K562 (cell line): ENCODE measurements at regions not wholly inside any gene's neighbourhood (a gene's known extent, or its start where the extent isn't known, plus 50 kb on each side); places are given as distances from the start of the nearest gene placed in this dataset.

Experiments
- ATAC-seq: fragments of 200-7000 bp; cut with Tn5 transposase; 3 replicates; pipeline ENCODE4 v1.9.1; 2020; ENCODE audit warnings: moderate library complexity
- BruUV-seq: library from RNA; stranded (reverse); fragments of 400-500 nt; replicated peaks from 2 replicates; lab custom pipeline; 2021; lab: Mats Ljungman, UMichigan
- CTCF ChIA-PET: fragments of 300-600 bp; formaldehyde crosslinking; extraction: SDS; loops from one replicate; lab custom pipeline; 2021; ENCODE audit warnings: low intra/inter-chr PET ratio; lab: Yijun Ruan, JAX
- POLR2A ChIA-PET: fragments of 300-600, 350-650 bp; sonication (Branson Sonifier 250); formaldehyde crosslinking; extraction: SDS; loops from one replicate; lab custom pipeline; 2021; ENCODE audit warnings: antibody characterized with exemption, inconsistent platforms; lab: Yijun Ruan, JAX
- DNase-seq, 4 experiments: peaks; one replicate each; pipeline versions ENCODE4 v3.0.0 to v3.0.0-alpha.2; 2011 to 2018; ENCODE audit warnings: low spot score in 3 of 4, mixed read lengths in 3 of 4; ENCODE audit errors: extremely low read depth in 1 of 4
- FAIRE-seq: peaks from 2 replicates; lab custom pipeline; 2011; peaks lifted over from hg19 to GRCh38; lab: Jason Lieb, UNC
- H2AFZ ChIP-seq: 2 replicates; pipeline ENCODE4 v1.6.0; 2011; ENCODE audit warnings: low read depth, low read length, control low read depth, inconsistent platforms
- H3K27ac ChIP-seq: fragments of 200-600 bp; 3 replicates; pipeline ENCODE4 v1.8.0; 2011; ENCODE audit warnings: low read depth, mild to moderate bottlenecking, control low read depth, inconsistent platforms, low read length, moderate library complexity, mixed read lengths; ENCODE audit errors: extremely low read depth
- H3K27me3 ChIP-seq, 2 experiments: fragments of 300-600 bp in 1 of 2; 2 replicates in 1 of 2; 3 replicates in 1 of 2; pipeline versions ENCODE4 v1.6.0 to v1.8.0; 2011; ENCODE audit warnings: inconsistent platforms in 2 of 2, low read length in 2 of 2, mild to moderate bottlenecking in 1 of 2, mixed read lengths in 1 of 2, moderate library complexity in 1 of 2; ENCODE audit not compliant: control insufficient read depth in 2 of 2, insufficient read depth in 2 of 2
- H3K36me3 ChIP-seq: fragments of 300-600 bp; 3 replicates; pipeline ENCODE4 v1.8.0; 2011; ENCODE audit warnings: mild to moderate bottlenecking, low read length, inconsistent platforms; ENCODE audit not compliant: control insufficient read depth, insufficient read depth
- H3K4me1 ChIP-seq, 2 experiments: fragments of 200-600 bp in 1 of 2; replicated peaks in 1 of 2; 2 replicates in 1 of 2; 3 replicates in 1 of 2; pipeline versions ENCODE4 v1.5.1 to v1.8.0; 2011; ENCODE audit warnings: inconsistent platforms in 2 of 2, low read length in 2 of 2, mild to moderate bottlenecking in 1 of 2, mixed read lengths in 1 of 2, moderate library complexity in 1 of 2; ENCODE audit not compliant: control insufficient read depth in 2 of 2, insufficient read depth in 2 of 2
- H3K4me2 ChIP-seq: 2 replicates; pipeline ENCODE4 v1.6.1; 2011; ENCODE audit warnings: low read length, control low read depth, inconsistent platforms, mixed read lengths; ENCODE audit not compliant: insufficient read depth
- H3K4me3 ChIP-seq: fragments of 200-600 bp; sonication (generic), shearing (Covaris generic); 2 replicates; pipeline ENCODE4 v1.5.1; 2016; ENCODE audit warnings: control low read depth, inconsistent platforms
- H3K79me2 ChIP-seq: fragments of 200-600 bp; 3 replicates; pipeline ENCODE4 v1.8.0; 2011; ENCODE audit warnings: low read length, inconsistent platforms; ENCODE audit not compliant: control insufficient read depth, insufficient read depth
- H3K9ac ChIP-seq, 2 experiments: 2 replicates each; pipeline versions ENCODE4 v1.6.0 to v1.6.1; 2011; ENCODE audit warnings: low read depth in 2 of 2, low read length in 2 of 2, control low read depth in 1 of 2, inconsistent platforms in 1 of 2, mild to moderate bottlenecking in 1 of 2, mixed read lengths in 1 of 2; ENCODE audit not compliant: insufficient read depth in 1 of 2
- H3K9me1 ChIP-seq: one replicate; pipeline ENCODE4 v1.6.0; 2011; ENCODE audit warnings: inconsistent platforms, mild to moderate bottlenecking, low read length, moderate library complexity; ENCODE audit not compliant: control insufficient read depth, insufficient read depth
- H3K9me3 ChIP-seq: replicated peaks from 2 replicates; pipeline ENCODE4 v1.5.1; 2011; ENCODE audit warnings: low read depth, low read length, inconsistent platforms; ENCODE audit not compliant: control insufficient read depth, insufficient read depth
- H4K20me1 ChIP-seq: replicated peaks from 2 replicates; pipeline ENCODE4 v1.6.1; 2011; ENCODE audit warnings: low read length, inconsistent platforms, mixed read lengths; ENCODE audit not compliant: control insufficient read depth, insufficient read depth
- CREM ChIP-seq: IDR thresholded peaks from 2 replicates; pipeline ENCODE4 v1.6.1; 2014; ENCODE audit warnings: antibody characterized with exemption, low read depth
- EHMT2 ChIP-seq: fragments of 450-650 bp; IDR thresholded peaks from 2 replicates; pipeline ENCODE4 v1.6.1; 2018; ENCODE audit warnings: antibody characterized with exemption
- GATA2 ChIP-seq: sonication (generic); formaldehyde crosslinking; IDR thresholded peaks from 2 replicates; pipeline ENCODE4 v1.4.0; 2020; ENCODE audit warnings: mild to moderate bottlenecking, missing genetic modification reagents
- GATAD2B ChIP-seq: fragments of 450-650 bp; IDR thresholded peaks from 2 replicates; pipeline ENCODE4 v1.6.1; 2017; ENCODE audit warnings: mild to moderate bottlenecking, borderline replicate concordance
- KAT7 ChIP-seq: sonication (generic); formaldehyde crosslinking; IDR thresholded peaks from 2 replicates; pipeline ENCODE4 v1.8.0; 2022; ENCODE audit warnings: missing genetic modification reagents, mild to moderate bottlenecking, borderline replicate concordance
- NCOA2 ChIP-seq, 2 experiments: fragments of 450-650 bp; IDR thresholded peaks; 2 replicates each; pipeline ENCODE4 v1.6.1; 2018; ENCODE audit warnings: mild to moderate bottlenecking in 2 of 2, moderate library complexity in 1 of 2; ENCODE audit not compliant: partially characterized antibody in 2 of 2
- NCOA6 ChIP-seq: fragments of 450-650 bp; IDR thresholded peaks from 2 replicates; pipeline ENCODE4 v1.6.1; 2017; ENCODE audit warnings: mild to moderate bottlenecking
- NR3C1 ChIP-seq: sonication (generic); formaldehyde crosslinking; IDR thresholded peaks from 2 replicates; pipeline ENCODE4 v1.8.1; 2022; ENCODE audit warnings: missing genetic modification reagents
- PHF8 ChIP-seq: fragments of 200-600 bp; sonication (generic); IDR thresholded peaks from 2 replicates; pipeline ENCODE4 v1.6.1; 2012; ENCODE audit warnings: mixed run types, mild to moderate bottlenecking, inconsistent platforms, low read length, moderate library complexity, borderline replicate concordance
- PHTF2 ChIP-seq: fragments of 250-450 bp; sonication (Bioruptor Pico); IDR thresholded peaks from 2 replicates; pipeline ENCODE4 v1.5.0; 2021; ENCODE audit warnings: mild to moderate bottlenecking
- SNRNP70 ChIP-seq: fragments of 200-400 bp; formaldehyde crosslinking; optimal IDR thresholded peaks from 2 replicates; pipeline ENCODE3; 2017; ENCODE audit warnings: low read depth, low read length
- SRSF3 ChIP-seq: fragments of 200-400 bp; formaldehyde crosslinking; IDR thresholded peaks from 2 replicates; pipeline ENCODE4 v1.6.1; 2016; ENCODE audit warnings: mild to moderate bottlenecking, low read length, moderate library complexity; ENCODE audit not compliant: insufficient read depth
- YY1 ChIP-seq, 3 experiments: IDR thresholded peaks; 2 replicates each; pipeline ENCODE4 v1.6.1; 2011; ENCODE audit warnings: low read length in 2 of 3, mild to moderate bottlenecking in 2 of 3, moderate library complexity in 2 of 3, borderline replicate concordance in 1 of 3, control low read depth in 1 of 3, low read depth in 1 of 3; ENCODE audit not compliant: insufficient read depth in 3 of 3, insufficient replicate concordance in 2 of 3, control insufficient read depth in 1 of 3, insufficient read length in 1 of 3; ENCODE audit errors: extremely low read depth in 1 of 3
- ZNF79 ChIP-seq: fragments of 250-450 bp; sonication (Bioruptor Pico); IDR thresholded peaks from 2 replicates; pipeline ENCODE4 v1.4.0; 2020; ENCODE audit warnings: low read depth, mild to moderate bottlenecking, moderate library complexity
- WGBS: fragments of 100-300 bp; shearing (Covaris generic); methylation state at CpG from one replicate; pipeline ENCODE4 v1.1.6; 2016; ENCODE audit warnings: low coverage, mixed read lengths; ENCODE audit not compliant: insufficient coverage; ENCODE audit errors: missing lambda C conversion rate; 5-methylcytosine and 5-hydroxymethylcytosine counted together
- in situ Hi-C: fragments of 300-500 bp; cut with MboI; formaldehyde crosslinking; loops from 4 replicates; pipeline ENCODE4 v1.15.0; 2018; ENCODE audit warnings: inconsistent platforms, mixed read lengths
- intact Hi-C: fragments of 100-400 bp; cut with micrococcal nuclease; formaldehyde crosslinking; loops from 2 replicates; pipeline ENCODE4 v1.14.2; 2022
- TF ChIP-seq, protein P1 (sequence below), 2 experiments: fragments of 450-650 bp in 1 of 2; sonication (generic) in 1 of 2; formaldehyde crosslinking in 1 of 2; IDR thresholded peaks in 1 of 2; conservative IDR thresholded peaks in 1 of 2; 2 replicates each; pipeline versions ENCODE4 v1.6.1 to v1.8.1; 2016 to 2023; ENCODE audit warnings: mild to moderate bottlenecking in 2 of 2, moderate library complexity in 2 of 2, inconsistent platforms in 1 of 2, missing genetic modification reagents in 1 of 2

- no peak for FAIRE-seq
Measured at GRCh38 chr1:168401341-168401740, 120.7 kb downstream of the TBX19 start.

DNA sequence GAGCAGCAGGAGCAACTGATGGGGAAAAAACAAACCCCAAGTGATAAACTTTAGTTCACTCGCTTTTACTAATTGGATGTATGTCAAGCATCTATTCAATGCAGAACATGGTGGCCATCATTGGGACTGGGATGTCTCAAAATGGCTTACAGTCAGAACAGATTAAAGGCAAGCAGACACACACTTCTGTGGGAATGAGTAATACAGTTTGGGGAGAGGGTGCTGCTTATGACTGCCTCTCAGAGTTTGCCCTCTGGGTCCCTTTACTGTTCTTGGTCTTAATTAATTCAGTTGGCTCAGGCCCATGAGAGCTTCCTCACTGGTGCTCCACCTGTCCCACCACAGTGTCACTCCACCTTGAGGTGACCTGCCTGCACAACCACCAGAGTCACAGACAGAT lies 119.5 kb downstream of the TBX19 start:
- intact Hi-C loops (no loop called here), in situ Hi-C loops (no loop called here)
- H3K36me3 ChIP-seq, result no peaks in the 10 kb centered on the region
- no TSS peak for BruUV-seq
- no peak overlapping the region for H3K9ac ChIP-seq
- no peak overlapping the region for H3K4me3 ChIP-seq
- H3K4me1 ChIP-seq, result peaks cover 14 to 72% of the 10 kb centered on the region in 2 experiments; a peak in 4 of 5 replicates
- H3K27ac ChIP-seq, result no peak overlapping the region
- ATAC-seq (no peak), FAIRE-seq (no peak), DNase-seq (no peak)
- no peaks in the 10 kb centered on the region for H3K9me1 ChIP-seq
- H4K20me1 ChIP-seq, result no peaks in the 10 kb centered on the region
- no peaks in the 10 kb centered on the region for H3K9me3 ChIP-seq
- no peaks in the 10 kb centered on the region for H3K27me3 ChIP-seq
- no peak overlapping the region for H3K4me2 ChIP-seq
- 86% methylated on average over 1 of the region's 1 CpG for WGBS
- H3K79me2 ChIP-seq, result no peaks in the 10 kb centered on the region
- TF ChIP-seq ZNF79 (CRISPR knock-in tag) (no peak), CREM (no peak), EHMT2 (no peak), YY1 (IDR thresholded peaks at IDR 0.05; ENCODE audit: borderline replicate concordance in 1 of 3, control insufficient read depth in 1 of 3, extremely low read depth in 1 of 3, insufficient read depth in 3 of 3, insufficient read length in 1 of 3, insufficient replicate concordance in 2 of 3, low read depth in 1 of 3, low read length in 2 of 3) (peak in 1 of 3 experiments; percentile 66), PHTF2 (CRISPR knock-in tag) (no peak), NR3C1 (no peak), KAT7 (CRISPR knock-in tag) (0 out of 2 replicates have a peak, but pooled peaks have one; percentile 21)
- TF ChIP-seq, protein P1, sequence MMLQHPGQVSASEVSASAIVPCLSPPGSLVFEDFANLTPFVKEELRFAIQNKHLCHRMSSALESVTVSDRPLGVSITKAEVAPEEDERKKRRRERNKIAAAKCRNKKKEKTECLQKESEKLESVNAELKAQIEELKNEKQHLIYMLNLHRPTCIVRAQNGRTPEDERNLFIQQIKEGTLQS (IDR thresholded peaks at IDR 0.05), result no peak
- TF ChIP-seq, protein P1 (CRISPR knock-in tag; conservative IDR thresholded peaks at IDR 0.05), result no peak
- POLR2A ChIA-PET, result interaction anchor here (1.3 kb wide), 1 partner anchor 27 kb away, joined by 4 read pairs; no protein-coding TSS in a partner anchor
- no peak overlapping the region for H2AFZ ChIP-seq
- CTCF ChIA-PET, result no interaction called here

More at GRCh38 chr1:168401341-168401740, 120.7 kb downstream of the TBX19 start:
- no peaks in the 10 kb centered on the region for H3K79me2 ChIP-seq
- TF ChIP-seq GATAD2B, result no peak
- no peak for TF ChIP-seq NCOA2 (IDR thresholded peaks at IDR 0.05; ENCODE audit: partially characterized antibody in 2 of 2)
- TF ChIP-seq NCOA6, result no peak
- no peak for TF ChIP-seq GATA2 (CRISPR knock-in tag)
- TF ChIP-seq SNRNP70, result no peak
- no peak for TF ChIP-seq SRSF3
- TF ChIP-seq PHF8, result no peak
- no peak overlapping the region for H3K4me3 ChIP-seq
- in situ Hi-C loops, result no loop called here
- H3K36me3 ChIP-seq, result no peaks in the 10 kb centered on the region
- BruUV-seq, result no TSS peak
- H2AFZ ChIP-seq, result peak overlapping the region; percentile 71
- no peak overlapping the region for H3K27ac ChIP-seq
- H3K9me1 ChIP-seq, result no peaks in the 10 kb centered on the region
- 73% methylated on average over 3 of the region's 3 CpGs for WGBS
- H3K4me2 ChIP-seq, result no peak overlapping the region
- ChIA-PET POLR2A (no interaction called here), CTCF (no interaction called here)
- no peaks in the 10 kb centered on the region for H3K9me3 ChIP-seq
- H4K20me1 ChIP-seq, result no peaks in the 10 kb centered on the region
- no peak for ATAC-seq
- H3K27me3 ChIP-seq, result no peaks in the 10 kb centered on the region
- DNase-seq, result no peak
- intact Hi-C loops, result no loop called here
- H3K9ac ChIP-seq, result no peak overlapping the region
- peaks cover 14 to 76% of the 10 kb centered on the region in 2 experiments; a peak in 4 of 5 replicates for H3K4me1 ChIP-seq
